Peyer's patch (tissue), 4 donors: ENCODE measurements at regions not wholly inside any gene's neighbourhood (a gene's known extent, or its start where the extent isn't known, plus 50 kb on each side); places are given as distances from the start of the nearest gene placed in this dataset.

Source experiments
- POLR2A ChIP-seq, 2 donors: fragments of 450-650 bp; IDR thresholded peaks; one replicate each; pipeline ENCODE4 v1.5.1; 2017; ENCODE audit warnings: antibody characterized with exemption in 2 of 2, mild to moderate bottlenecking in 2 of 2, moderate library complexity in 2 of 2
- TF ChIP-seq, protein P1 (sequence below), 6 experiments: fragments of 450-650 bp in 4 of 6; fragments of 200-600 bp in 2 of 6; sonication (generic) in 1 of 6; IDR thresholded peaks; one replicate each; pipeline ENCODE4 v1.5.1; 2017 to 2019; ENCODE audit warnings: antibody characterized with exemption in 6 of 6, mild to moderate bottlenecking in 3 of 6, moderate library complexity in 1 of 6

DNA sequence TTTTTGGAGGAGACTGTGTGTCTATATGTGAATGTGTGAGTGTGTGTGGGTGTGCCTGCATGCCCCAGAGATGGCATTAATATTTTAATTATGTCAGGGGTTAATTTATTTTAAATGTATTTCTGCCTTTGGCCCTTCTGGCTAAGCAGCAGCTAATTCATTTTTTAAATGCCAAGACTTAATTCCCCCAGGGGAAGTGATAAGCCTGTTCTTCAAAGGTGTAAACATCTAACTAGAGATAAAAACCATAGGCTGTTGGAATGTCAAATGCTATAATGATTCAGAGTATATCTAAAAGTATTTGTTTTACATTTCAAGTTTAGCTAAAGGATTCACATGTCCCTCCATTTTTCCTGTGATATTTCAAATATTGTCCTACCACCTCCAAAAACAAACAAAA, 184.7 kb downstream of the SPP2 start:
- no peak for TF ChIP-seq POLR2A (IDR thresholded peaks at IDR 0.05)
- TF ChIP-seq, protein P1, sequence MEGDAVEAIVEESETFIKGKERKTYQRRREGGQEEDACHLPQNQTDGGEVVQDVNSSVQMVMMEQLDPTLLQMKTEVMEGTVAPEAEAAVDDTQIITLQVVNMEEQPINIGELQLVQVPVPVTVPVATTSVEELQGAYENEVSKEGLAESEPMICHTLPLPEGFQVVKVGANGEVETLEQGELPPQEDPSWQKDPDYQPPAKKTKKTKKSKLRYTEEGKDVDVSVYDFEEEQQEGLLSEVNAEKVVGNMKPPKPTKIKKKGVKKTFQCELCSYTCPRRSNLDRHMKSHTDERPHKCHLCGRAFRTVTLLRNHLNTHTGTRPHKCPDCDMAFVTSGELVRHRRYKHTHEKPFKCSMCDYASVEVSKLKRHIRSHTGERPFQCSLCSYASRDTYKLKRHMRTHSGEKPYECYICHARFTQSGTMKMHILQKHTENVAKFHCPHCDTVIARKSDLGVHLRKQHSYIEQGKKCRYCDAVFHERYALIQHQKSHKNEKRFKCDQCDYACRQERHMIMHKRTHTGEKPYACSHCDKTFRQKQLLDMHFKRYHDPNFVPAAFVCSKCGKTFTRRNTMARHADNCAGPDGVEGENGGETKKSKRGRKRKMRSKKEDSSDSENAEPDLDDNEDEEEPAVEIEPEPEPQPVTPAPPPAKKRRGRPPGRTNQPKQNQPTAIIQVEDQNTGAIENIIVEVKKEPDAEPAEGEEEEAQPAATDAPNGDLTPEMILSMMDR (IDR thresholded peaks at IDR 0.05): no peak
